ENCODE measurements at regions not wholly inside any gene's neighbourhood (a gene's known extent, or its start where the extent isn't known, plus 50 kb on each side); places are given as distances from the start of the nearest gene placed in this dataset.

DNA sequence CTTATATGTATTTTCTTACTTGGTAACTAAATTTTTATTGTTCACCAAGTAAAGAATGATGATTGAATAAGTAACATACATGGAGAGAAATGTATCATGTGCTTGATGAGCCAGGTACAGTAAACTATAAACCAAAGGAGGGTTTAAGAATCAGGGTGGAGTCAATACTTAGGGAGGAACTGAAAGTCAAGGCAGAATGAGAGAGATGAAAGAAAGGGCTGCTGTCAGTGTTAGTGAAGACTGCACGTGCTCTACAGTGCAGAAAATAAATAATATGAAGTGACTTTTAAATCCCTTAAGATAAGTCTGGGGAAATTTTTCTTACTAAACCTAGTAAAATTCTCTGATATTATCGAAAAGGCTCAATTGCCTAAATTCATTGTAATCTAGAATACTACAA is 986.0 kb downstream of the DSC3 start:
- DNase-seq (ENCODE audit: low read depth): no peak

DNA sequence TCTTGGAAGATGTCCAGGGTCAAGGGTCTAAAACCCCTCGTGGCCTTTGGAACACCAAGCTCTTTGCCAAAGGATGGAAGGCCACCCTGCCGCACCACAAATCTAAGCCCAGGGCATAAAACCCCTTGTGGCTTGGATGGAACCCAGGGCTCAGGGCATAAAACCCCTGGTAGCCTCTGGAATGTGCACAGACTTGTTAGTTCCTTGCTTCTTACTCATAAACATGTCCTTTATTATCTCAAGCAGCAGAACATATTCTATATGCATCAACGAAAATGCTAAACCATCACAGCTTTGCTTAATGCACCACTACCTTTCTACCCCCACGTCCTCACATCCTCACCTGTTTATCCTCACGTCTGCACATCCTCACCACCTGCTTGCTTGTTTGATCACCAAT is 998.0 kb downstream of the DSC3 start:
- DNase-seq (ENCODE audit: low read depth): no peak

DNA sequence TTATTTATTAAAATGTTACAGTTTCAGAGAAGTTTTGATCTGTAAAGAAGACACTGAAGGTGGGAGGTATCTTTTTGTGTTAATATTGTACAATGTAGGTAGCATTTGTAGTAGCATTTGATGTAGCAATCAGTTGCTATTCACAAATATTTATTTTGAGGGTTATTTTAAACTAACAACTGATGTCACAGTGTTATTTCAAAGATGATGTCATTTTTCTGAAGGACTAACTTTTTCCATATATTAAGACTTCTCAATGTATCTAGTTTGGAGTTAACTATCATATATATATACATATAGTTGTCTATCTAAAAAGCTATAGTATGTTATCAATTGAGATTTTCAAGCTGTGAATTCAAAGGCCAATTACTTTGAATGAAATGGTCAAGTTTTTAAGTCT is 1003.3 kb downstream of the DSC3 start:
- DNase-seq (ENCODE audit: low read depth): no peak

DNA sequence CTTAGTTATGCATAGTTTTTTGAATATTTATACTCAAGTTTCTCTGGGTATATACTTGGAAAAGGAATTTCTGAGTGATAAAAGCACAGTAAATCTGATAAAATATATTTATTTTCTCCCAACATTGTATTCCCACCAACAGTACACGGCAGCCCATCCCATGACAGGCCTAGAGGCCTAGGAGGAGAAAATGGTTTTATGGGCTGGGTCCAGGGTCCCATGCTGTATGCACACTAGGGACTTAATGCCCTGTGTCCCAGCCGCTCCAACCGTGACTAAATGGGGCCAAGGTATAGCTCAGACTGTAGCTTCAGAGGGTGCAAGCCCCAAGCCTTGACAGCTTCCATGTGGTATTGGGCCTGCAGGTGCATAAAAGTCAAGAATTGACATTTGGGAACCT is 1007.7 kb downstream of the DSC3 start:
- no peak for DNase-seq (ENCODE audit: low read depth)

DNA sequence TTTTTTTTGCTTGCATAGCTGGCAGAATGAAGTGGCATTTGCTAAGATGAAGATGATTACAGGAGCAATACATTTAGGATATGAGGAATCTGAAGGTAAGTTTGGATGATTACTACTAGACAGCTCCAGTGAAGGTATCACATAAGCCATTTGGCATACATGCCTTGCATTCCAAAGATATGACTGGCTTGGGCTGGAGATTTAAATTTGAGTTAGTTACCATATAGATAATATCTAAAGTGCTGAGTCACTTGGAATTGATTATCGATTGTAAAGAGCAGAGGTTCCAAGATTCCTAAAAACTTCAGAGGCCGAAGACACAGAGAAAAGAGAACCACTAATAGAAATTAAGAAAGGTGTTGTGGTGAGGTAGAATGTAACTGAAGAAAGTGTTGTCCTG is 1026.4 kb downstream of the DSC3 start:
- no peak for DNase-seq (ENCODE audit: low read depth)

DNA sequence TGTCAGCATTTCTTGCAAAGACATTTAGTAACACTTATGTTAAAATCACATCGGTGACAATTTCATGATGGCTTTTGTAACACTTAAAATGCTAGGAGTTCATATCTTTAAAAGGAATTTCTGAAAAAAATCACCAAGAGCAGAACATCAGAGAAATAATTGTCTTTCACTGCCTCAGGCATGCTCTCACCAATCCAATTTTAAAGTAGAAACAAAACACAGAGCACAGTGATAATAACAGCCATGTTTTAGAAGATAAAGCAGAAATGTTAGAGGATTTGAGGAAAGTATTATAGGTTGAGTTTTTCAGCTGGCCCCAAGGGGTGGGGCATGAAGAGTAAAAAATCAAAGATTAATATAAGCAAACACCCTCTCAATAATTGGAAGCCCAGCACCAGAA is 1037.6 kb downstream of the DSC3 start:
- no peak for DNase-seq (ENCODE audit: low read depth)

DNA sequence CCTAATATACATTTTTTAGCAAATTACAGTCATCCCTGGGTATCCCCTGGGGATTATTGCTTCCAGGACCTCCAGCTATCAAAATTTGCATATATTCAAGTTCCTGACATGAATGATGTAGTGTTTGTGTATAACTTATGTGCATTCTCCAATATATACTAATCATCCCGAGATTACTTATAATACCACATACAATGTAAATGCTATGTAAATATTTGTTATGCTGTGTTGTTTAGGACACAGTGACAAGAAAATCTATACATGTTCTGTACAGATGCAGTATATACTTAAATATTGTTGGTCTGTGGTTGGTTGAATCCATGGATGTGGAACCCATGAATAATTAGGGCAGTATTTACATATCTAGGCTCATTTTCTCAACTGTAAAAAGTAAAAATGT is 1060.3 kb downstream of the DSC3 start:
- DNase-seq (ENCODE audit: low read depth): no peak

DNA sequence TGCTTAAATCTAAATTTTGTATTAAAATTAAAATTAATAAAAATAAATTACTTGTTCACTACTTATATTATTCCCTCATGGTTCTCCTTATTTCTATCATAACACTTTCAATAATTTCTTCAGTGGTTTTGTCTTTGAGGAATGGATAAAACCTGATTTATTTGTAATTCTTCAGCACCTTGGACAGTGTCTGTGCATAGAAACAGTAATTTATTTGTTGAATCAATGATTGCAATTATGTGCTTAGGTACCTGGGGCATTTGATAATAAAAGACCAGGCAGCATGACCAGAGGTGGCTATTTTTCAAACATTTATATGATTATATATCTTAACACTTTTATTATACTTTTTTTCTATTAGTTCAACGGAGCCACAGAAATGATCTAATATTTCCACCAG is 1062.7 kb downstream of the DSC3 start:
- no peak for DNase-seq (ENCODE audit: low read depth)

DNA sequence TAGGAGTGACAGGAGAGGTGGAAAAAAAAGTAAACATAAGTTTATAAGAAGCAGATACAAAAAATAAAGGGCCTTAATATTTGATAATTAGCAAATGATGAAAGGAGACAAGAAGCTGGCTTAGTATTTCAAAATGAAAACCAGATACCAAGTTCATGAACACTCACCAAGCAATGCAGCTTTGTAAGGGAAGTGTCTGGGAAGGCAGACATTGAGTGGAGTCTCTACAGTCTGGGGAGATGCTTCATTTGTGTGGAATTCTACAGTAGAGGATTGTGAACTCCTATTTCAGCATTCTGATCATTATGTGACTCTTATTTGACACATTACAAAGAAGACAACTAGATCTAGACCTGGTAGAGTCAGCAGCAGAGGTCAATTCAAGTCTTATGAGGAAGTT is 1072.7 kb downstream of the DSC3 start:
- no peak for DNase-seq (ENCODE audit: low read depth)

DNA sequence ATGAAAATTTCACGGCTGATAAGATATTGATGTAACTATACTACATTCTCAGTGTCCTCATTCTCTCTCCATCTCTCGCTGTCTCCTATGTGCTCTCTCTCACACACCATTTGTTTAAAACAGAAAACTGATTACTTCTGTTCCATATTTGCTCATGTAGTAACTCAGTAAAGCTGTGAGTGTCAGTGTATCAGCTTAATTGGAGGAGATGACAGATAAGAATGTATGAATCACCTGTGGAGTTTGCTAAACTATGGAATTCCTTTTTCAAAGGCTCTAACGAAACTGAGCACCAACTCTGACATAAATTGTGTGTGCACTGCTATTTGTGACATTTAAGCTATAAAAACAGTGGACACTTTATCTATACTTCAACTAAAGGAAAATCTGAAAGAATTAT is 1080.0 kb downstream of the DSC3 start:
- DNase-seq (ENCODE audit: low read depth): no peak

DNA sequence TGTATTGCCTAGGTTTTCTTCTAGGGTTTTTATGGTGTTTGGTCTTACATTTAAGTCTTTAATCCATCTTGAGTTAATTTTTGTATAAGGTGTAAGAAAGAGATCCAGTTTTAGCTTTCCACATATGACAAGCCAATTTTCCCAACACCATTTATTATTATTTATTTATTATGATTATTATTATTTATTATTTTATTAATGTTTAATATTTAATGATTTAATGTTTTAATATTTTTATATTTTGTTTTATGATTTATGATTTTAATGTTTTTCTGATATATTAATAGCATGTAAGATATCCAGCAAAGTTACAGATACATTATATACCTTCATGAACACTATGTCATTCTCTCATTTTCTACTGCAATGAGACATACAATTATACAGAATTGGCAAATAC is 1082.0 kb downstream of the DSC3 start:
- no peak for DNase-seq (ENCODE audit: low read depth)

DNA sequence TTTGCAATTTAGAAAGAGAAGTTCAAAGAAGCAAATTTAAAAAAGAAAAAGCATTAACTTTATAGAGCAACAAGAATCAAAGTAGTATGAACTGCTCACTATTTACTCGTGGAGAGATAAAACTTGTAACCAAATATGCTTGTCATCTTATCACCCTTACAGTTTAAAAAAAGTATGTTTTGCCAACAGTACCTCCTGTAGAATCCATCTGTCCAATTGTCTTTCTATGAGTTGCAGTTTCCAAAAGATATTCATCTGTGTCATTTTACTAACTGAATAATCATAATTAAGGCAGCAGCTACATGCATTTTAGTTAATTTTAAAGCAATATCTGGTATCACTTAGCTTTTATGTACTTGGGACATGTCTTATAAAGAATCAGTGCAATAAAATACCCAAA is 1112.3 kb downstream of the DSC3 start:
- no peak for DNase-seq (ENCODE audit: low read depth)

DNA sequence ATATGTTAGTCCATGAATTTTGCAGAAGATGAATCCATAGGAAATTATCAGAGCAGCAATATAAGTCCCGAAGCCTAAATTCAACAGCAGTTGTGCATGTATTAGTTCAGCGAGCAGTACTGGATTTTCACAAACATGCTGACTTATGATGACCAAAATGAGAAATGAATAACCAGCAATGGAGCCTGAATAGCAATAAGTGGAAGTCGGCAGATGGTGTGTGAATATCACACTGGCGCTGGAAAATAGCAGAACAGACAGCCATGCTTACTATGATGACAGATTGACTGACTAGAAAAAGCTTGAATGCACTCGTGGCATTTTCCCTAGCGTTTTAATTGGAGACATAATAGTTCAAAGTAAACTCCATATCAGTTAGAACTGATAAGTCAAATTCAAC is 1114.5 kb downstream of the DSC3 start:
- no peak for DNase-seq (ENCODE audit: low read depth)

DNA sequence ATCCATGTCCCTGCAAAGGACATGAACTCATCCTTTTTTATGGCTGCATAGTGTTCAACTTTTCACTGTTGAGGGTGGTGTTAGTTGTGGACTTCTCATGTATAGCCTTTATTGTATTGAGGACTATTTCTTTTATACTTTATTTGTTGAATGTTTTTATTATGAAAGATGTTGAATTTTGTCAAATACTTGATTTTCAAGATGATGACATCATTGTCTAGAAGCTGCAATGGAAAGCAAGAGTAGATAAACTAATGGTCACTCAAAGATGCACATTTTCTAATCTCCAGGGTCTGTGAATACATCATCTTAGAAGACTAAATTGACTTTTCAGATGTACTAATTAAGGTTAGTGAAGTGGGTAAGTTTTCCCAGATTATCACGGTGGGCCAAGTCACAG is 1117.0 kb downstream of the DSC3 start:
- DNase-seq (ENCODE audit: low read depth): no peak

DNA sequence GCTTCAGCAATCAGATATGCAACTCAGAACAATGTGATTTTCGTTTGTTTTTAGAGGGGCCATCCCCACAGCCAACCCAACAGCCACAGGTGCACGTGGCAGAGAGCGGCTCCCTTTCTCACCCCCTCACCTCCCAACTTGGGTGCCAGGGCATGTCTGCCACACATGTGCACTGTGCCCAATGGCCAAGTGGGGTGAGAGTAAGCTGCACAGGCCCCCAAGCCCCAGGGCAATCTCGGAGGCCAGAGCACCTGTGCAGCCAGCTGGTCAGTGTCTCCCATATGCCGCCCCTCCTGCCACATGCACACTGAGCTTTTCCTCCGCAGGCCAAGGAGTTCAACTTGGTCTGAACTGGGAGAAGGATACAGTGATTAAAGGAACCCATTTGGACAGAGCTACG is 1130.2 kb downstream of the DSC3 start:
- no peak for DNase-seq (ENCODE audit: low read depth)

DNA sequence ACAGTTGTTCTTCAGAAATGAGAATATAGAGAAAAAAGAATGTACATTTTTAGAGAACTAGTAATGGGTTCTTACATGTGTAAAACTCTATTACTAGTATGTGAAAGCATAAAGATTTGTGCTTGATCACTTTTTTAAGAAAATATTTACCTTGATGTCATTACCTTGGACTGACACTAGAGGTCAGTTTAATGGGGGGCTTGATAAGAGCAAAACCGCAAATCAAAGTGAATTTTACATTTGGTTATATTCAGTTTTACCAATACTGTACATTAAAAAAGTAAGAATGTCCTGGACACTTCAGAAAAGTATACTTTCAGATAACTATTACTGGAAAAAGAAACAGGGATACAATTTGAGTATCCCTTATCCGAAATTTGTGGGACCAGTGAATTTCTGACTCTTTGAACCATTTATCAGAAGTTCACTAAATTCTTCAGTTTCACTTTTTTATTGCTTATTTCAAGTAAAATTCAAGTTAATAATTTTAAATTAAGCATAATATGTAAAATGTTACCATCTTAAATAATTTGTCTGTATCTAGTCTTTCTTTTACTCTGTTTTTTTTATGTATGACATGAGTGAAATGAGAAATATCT is 1149.5 kb downstream of the DSC3 start:
- DNase-seq (ENCODE audit: low read depth): no peak

DNA sequence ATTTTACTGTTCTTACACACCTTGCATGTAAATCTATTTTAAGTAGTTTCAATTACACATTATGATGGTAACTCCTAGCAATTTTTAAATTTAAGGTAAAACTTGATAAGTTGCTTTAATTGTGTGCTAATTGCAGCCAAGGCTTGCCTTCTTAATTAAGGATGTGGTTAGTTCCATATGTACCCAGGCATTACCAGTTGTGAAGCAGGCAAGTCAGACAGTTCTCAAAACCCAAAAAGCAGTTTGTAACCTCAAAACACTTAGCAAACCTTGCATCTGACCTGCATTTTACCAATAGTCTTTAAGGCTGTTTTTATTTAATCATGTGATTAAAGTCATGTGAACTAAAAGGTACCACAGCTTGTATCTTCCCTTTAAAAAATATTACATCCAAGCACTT is 1159.4 kb downstream of the DSC3 start:
- DNase-seq (ENCODE audit: low read depth): no peak

DNA sequence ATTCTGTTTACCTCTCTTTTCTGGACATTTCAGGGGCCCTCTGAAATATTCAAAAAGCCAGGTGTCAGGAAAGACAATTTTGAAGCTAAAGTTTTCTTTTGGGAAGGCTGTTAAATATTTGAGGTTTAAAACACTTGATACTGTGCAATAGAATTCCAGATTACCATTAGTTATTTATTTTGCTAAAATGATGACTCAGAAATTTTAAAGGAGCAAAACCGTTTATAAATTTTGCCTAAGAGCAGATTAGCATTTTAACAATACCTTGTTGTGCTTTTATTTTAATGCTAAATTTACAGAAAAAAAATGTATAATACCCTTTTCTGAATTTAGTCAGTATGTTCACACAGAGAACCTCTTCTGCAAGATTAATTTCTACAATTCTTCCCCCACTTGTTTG is 1159.9 kb downstream of the DSC3 start:
- no peak for DNase-seq (ENCODE audit: low read depth)

DNA sequence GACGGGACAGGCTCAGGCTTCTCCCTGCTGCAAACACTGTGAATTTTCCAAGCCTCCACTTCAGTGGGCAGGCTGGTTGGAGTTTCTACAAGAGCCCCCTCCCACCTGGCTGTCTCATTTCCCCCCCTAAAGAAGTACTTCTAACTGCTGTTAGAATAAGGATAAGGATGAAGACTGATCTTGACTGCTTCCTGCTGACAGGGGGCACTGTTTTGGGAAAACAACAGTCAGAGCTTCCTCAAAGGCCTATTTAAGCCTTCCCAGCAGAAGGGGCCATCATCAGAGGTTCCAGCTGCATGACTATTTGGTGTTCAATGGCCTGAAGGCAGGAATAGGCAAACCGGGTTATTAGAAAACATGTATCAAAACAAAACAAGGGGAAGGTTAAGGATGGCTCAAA is 1162.8 kb downstream of the DSC3 start:
- DNase-seq (ENCODE audit: low read depth): no peak

DNA sequence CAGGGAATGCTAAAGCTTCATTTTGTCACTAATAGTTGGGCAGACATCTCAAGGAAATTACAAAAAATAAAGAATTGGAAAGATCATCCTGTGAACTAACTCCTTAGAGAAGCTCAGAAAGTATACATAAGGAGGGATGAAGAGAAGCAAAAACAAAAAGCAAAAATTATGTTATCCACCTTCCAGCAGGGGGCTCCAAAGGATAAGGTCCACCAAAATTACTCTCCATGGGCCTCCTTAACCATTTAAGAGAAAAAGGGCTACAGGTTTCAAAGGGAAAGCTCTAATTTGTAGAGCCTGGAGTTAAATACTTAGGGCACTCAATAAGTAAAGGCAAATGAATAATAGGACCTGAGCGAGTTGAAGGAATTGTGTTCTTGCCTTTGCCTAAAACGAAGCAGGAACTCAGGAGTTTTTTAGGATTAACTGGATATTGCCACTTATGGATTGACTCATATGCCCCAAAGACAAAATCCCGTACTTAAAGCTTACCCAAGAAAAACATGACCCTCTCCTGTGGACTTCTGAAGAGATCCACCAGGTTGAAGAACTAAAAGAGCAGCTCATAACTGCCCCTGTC is 1167.9 kb downstream of the DSC3 start:
- DNase-seq (ENCODE audit: low read depth): peak; percentile 1

DNA sequence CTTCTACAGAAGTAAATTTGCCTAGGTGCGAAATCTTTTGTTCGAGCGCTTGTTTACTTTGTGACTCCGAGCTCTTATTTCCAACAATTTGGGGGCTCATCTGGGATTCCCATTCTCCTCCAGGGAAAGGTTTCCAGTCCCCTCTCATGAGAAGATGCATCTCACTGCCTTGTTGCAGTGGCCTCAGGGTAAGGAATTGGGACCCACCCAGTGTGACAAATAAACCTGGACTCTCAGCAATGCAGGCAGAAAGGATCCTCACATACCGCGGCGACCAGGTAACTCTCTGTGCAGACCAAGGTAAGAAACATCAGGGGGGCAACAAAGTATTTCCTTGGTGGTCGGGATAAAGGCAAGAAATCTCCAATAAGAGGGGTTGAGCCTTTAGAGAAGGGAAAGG is 1169.3 kb downstream of the DSC3 start:
- DNase-seq (ENCODE audit: low read depth): no peak

DNA sequence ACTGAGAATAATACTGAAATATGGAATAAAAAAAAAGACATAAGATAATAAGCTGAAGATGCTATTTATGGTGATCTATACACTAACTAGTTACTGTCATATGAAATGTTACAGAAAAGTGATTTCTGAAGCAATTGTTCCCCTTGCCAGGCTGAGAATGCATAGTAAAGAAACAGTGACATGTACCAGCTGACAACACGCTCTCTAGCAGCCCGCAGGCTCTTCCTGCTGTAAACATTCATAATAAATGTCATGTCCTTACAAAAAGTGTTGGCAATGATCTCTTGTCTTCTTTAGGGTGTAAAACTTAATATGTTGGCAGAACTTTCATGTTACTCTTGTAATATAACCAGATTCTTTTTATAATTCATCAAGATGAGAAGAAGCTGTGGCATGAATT is 1171.3 kb downstream of the DSC3 start:
- no peak for DNase-seq (ENCODE audit: low read depth)

DNA sequence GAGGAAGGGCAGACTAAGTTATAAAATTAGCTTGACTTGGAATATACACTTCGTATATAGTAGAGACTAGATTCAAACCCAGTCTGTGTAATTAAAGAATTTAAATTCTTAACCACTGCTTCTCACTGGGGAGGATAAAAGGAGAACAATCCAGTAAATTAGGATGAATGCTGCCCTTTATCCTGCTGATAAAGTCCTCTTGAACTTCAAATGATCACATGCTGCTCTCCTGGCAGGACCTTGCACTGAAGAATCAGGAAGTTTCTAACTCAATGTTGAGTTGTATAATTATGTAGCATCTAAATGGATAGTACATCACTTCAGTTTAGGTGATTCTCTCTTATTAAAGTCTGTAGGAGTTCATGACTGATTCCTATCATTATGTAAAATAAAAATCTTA is 1179.7 kb downstream of the DSC3 start:
- DNase-seq (ENCODE audit: low read depth): no peak

DNA sequence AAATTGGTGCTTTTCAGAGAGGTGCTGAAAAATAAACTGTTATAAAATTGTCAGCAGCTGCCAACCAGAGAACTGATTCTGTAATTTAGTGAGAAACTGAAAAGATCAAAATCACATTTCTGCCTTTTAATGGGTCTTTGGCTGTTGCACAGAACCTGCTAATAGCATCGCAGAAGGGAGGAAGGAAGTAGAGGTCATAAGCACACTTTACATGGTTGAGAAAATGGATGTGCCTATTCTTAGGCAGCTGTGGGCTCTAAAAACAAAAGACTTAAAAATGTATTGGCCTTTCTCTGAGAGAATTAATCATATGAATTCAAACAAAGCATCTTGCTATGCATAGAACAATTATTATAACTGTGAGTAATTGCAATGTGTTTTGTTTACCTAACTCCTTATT is 1186.9 kb downstream of the DSC3 start:
- no peak for DNase-seq (ENCODE audit: low read depth)

DNA sequence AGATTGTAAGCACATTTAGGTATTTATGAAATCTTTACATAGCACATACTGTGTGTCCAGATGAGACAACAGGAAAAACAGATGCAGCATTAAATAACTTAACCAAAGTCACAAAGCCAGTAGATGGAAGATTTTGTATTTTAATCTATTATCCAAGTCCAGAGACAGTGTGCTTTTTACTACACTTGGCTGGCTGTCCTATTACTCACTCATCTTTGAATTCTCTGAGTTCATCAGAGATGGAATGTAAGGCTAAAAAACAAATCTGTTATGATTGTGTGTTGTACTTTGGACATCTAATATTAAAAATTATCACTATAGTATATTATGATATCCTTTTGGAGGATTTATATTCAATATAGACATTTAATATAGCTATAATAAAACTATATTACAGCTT is 1189.4 kb downstream of the DSC3 start:
- DNase-seq (ENCODE audit: low read depth): no peak
